BLaER1 (cell line): ENCODE measurements at regions not wholly inside any gene's neighbourhood (a gene's known extent, or its start where the extent isn't known, plus 50 kb on each side); places are given as distances from the start of the nearest gene placed in this dataset.
A peak's percentile ranks its signal among the peaks of the same experiment; 100 is the strongest.

Source experiments
- H3K27ac ChIP-seq: shearing (Covaris generic); formaldehyde crosslinking; 2 replicates; pipeline ENCODE4 v1.8.1; 2022
- H3K27me3 ChIP-seq: shearing (Covaris generic); formaldehyde crosslinking; 2 replicates; pipeline ENCODE4 v1.8.1; 2022
- H3K36me3 ChIP-seq: shearing (Covaris generic); formaldehyde crosslinking; 2 replicates; pipeline ENCODE4 v1.8.1; 2022
- H3K4me1 ChIP-seq: shearing (Covaris generic); formaldehyde crosslinking; 2 replicates; pipeline ENCODE4 v1.8.1; 2022
- H3K4me2 ChIP-seq: shearing (Covaris generic); formaldehyde crosslinking; 2 replicates; pipeline ENCODE4 v1.8.1; 2022
- H3K4me3 ChIP-seq: shearing (Covaris generic); formaldehyde crosslinking; 2 replicates; pipeline ENCODE4 v1.8.1; 2022
- H3K9ac ChIP-seq: shearing (Covaris generic); formaldehyde crosslinking; 2 replicates; pipeline ENCODE4 v1.8.1; 2022
- H3K9me3 ChIP-seq: shearing (Covaris generic); formaldehyde crosslinking; 2 replicates; pipeline ENCODE4 v1.8.1; 2022
- H4K20me1 ChIP-seq: shearing (Covaris generic); formaldehyde crosslinking; 2 replicates; pipeline ENCODE4 v1.8.1; 2022
- Cebpa-rat ChIP-seq: shearing (Covaris generic); IDR thresholded peaks from 2 replicates; pipeline ENCODE4 v1.8.1; 2022

- Histone ChIP-seq H3K27ac (no peak overlapping the region), H3K4me1 (peaks cover 8% of the 10 kb centered on the region), H3K36me3 (no peaks in the 10 kb centered on the region)
These were observed 226.9 kb downstream of the SNX19 start for GRCh38 chr11:130689222-130689908.

GRCh38 chr11:130691581-130691980, 224.7 kb downstream of the SNX19 start:
- no peak overlapping the region for H3K9ac ChIP-seq
- no peaks in the 10 kb centered on the region for H3K36me3 ChIP-seq
- no peak for TF ChIP-seq Cebpa-rat
- no peaks in the 10 kb centered on the region for H3K9me3 ChIP-seq
- H3K4me1 ChIP-seq = peaks cover 8% of the 10 kb centered on the region
- no peaks in the 10 kb centered on the region for H3K27me3 ChIP-seq
- H3K27ac ChIP-seq = no peak overlapping the region
- no peak overlapping the region for H3K4me3 ChIP-seq
- no peak overlapping the region for H3K4me2 ChIP-seq
- no peaks in the 10 kb centered on the region for H4K20me1 ChIP-seq

More at GRCh38 chr11:130689222-130689908, 226.9 kb downstream of the SNX19 start:
- Histone ChIP-seq H3K27me3 (no peaks in the 10 kb centered on the region), H3K4me3 (no peak overlapping the region), H3K9me3 (no peaks in the 10 kb centered on the region), H3K9ac (no peak overlapping the region), H4K20me1 (no peaks in the 10 kb centered on the region), H3K4me2 (peak overlapping the region; percentile 22)
- TF ChIP-seq Cebpa-rat = no peak

GRCh38 chr11:130692220-130692619, 224.1 kb downstream of the SNX19 start:
- Histone ChIP-seq H3K9ac (no peak overlapping the region), H3K4me3 (no peak overlapping the region), H3K36me3 (no peaks in the 10 kb centered on the region), H3K27me3 (no peaks in the 10 kb centered on the region), H3K9me3 (no peaks in the 10 kb centered on the region), H3K27ac (no peak overlapping the region), H4K20me1 (no peaks in the 10 kb centered on the region), H3K4me2 (no peak overlapping the region), H3K4me1 (peaks cover 8% of the 10 kb centered on the region)
- no peak for TF ChIP-seq Cebpa-rat

- Histone ChIP-seq H3K27ac (no peak overlapping the region), H3K4me3 (no peak overlapping the region), H3K4me2 (no peak overlapping the region), H3K9ac (no peak overlapping the region), H3K4me1 (peaks cover 8% of the 10 kb centered on the region), H3K9me3 (no peaks in the 10 kb centered on the region), H3K36me3 (no peaks in the 10 kb centered on the region), H4K20me1 (no peaks in the 10 kb centered on the region), H3K27me3 (no peaks in the 10 kb centered on the region)
- TF ChIP-seq Cebpa-rat = no peak
These were observed 222.7 kb downstream of the SNX19 start for GRCh38 chr11:130693543-130693942.

- no peak for TF ChIP-seq Cebpa-rat
- H3K27ac ChIP-seq = no peak overlapping the region
- H3K4me2 ChIP-seq = no peak overlapping the region
- H3K9ac ChIP-seq = no peak overlapping the region
- H3K27me3 ChIP-seq = no peaks in the 10 kb centered on the region
- peaks cover under 1% of the 10 kb centered on the region; the same call in 1 of the 2 replicates for H3K4me1 ChIP-seq
- H3K4me3 ChIP-seq = no peak overlapping the region
- no peaks in the 10 kb centered on the region for H4K20me1 ChIP-seq
- H3K36me3 ChIP-seq = no peaks in the 10 kb centered on the region
- no peaks in the 10 kb centered on the region for H3K9me3 ChIP-seq
These were observed 221.7 kb downstream of the SNX19 start for GRCh38 chr11:130694488-130695045.

- TF ChIP-seq Cebpa-rat = no peak
- H3K4me3 ChIP-seq = no peak overlapping the region
These were observed 218.1 kb downstream of the SNX19 start for GRCh38 chr11:130698174-130698573.

GRCh38 chr11:130699561-130699960, 216.7 kb downstream of the SNX19 start:
- no peak for TF ChIP-seq Cebpa-rat
- Histone ChIP-seq H3K4me2 (no peak overlapping the region), H3K9me3 (no peaks in the 10 kb centered on the region), H4K20me1 (no peaks in the 10 kb centered on the region), H3K4me3 (no peak overlapping the region), H3K9ac (no peak overlapping the region), H3K27me3 (no peaks in the 10 kb centered on the region), H3K36me3 (no peaks in the 10 kb centered on the region), H3K4me1 (no peaks in the 10 kb centered on the region), H3K27ac (no peak overlapping the region)

More at GRCh38 chr11:130698174-130698573, 218.1 kb downstream of the SNX19 start:
- Histone ChIP-seq H3K27ac (no peak overlapping the region), H3K9me3 (no peaks in the 10 kb centered on the region), H3K4me1 (no peaks in the 10 kb centered on the region), H3K36me3 (no peaks in the 10 kb centered on the region), H4K20me1 (no peaks in the 10 kb centered on the region), H3K27me3 (no peaks in the 10 kb centered on the region), H3K4me2 (no peak overlapping the region), H3K9ac (no peak overlapping the region)

GRCh38 chr11:130700092-130700491, 216.2 kb downstream of the SNX19 start:
- H3K36me3 ChIP-seq = no peaks in the 10 kb centered on the region
- no peaks in the 10 kb centered on the region for H3K27me3 ChIP-seq
- no peaks in the 10 kb centered on the region for H4K20me1 ChIP-seq
- H3K27ac ChIP-seq = no peak overlapping the region
- H3K4me2 ChIP-seq = no peak overlapping the region
- H3K4me1 ChIP-seq = no peaks in the 10 kb centered on the region
- H3K9me3 ChIP-seq = no peaks in the 10 kb centered on the region
- H3K9ac ChIP-seq = no peak overlapping the region
- no peak overlapping the region for H3K4me3 ChIP-seq
- TF ChIP-seq Cebpa-rat = no peak

GRCh38 chr11:130703489-130704190, 212.6 kb downstream of the SNX19 start:
- no peak for TF ChIP-seq Cebpa-rat
- no peaks in the 10 kb centered on the region for H3K4me1 ChIP-seq
- H3K4me3 ChIP-seq = no peak overlapping the region
- no peaks in the 10 kb centered on the region for H3K36me3 ChIP-seq
- H3K27ac ChIP-seq = no peak overlapping the region
- no peak overlapping the region for H3K9ac ChIP-seq
- no peaks in the 10 kb centered on the region for H3K27me3 ChIP-seq
- no peak overlapping the region for H3K4me2 ChIP-seq
- no peaks in the 10 kb centered on the region for H4K20me1 ChIP-seq
- no peaks in the 10 kb centered on the region for H3K9me3 ChIP-seq
